ENCODE measurements at regions not wholly inside any gene's neighbourhood (a gene's known extent, or its start where the extent isn't known, plus 50 kb on each side); places are given as distances from the start of the nearest gene placed in this dataset.

- no peak overlapping the region for H3K27ac Mint-ChIP-seq
- H3K36me3 Mint-ChIP-seq (ENCODE audit: low read depth) = no peaks in the 10 kb centered on the region
- ATAC-seq = no peak
- peaks cover 7% of the 10 kb centered on the region for H3K9me3 Mint-ChIP-seq (ENCODE audit: insufficient read depth)
- POLR2A ChIA-PET = no interaction called here
- CTCF ChIA-PET = no interaction called here
- DNase-seq = no peak
- no peak overlapping the region for H3K4me3 Mint-ChIP-seq
- peaks cover 3% of the 10 kb centered on the region for H3K27me3 Mint-ChIP-seq (ENCODE audit: low read depth)
- H3K4me1 Mint-ChIP-seq (ENCODE audit: low read depth) = peaks cover 2% of the 10 kb centered on the region
Measured at GRCh38 chr9:79781263-79781662, 209.5 kb downstream of the TLE4 start.

- Mint-ChIP-seq H3K4me1 (ENCODE audit: low read depth) (peaks cover 2% of the 10 kb centered on the region), H3K36me3 (ENCODE audit: low read depth) (no peaks in the 10 kb centered on the region), H3K27me3 (ENCODE audit: low read depth) (peaks cover 3% of the 10 kb centered on the region), H3K9me3 (ENCODE audit: insufficient read depth) (peaks cover 7% of the 10 kb centered on the region), H3K27ac (no peak overlapping the region), H3K4me3 (no peak overlapping the region)
- DNase-seq (no peak), ATAC-seq (no peak)
- POLR2A ChIA-PET = no interaction called here
- CTCF ChIA-PET = no interaction called here
Measured at GRCh38 chr9:79780559-79780958, 208.8 kb downstream of the TLE4 start.

- Mint-ChIP-seq H3K4me1 (ENCODE audit: low read depth) (no peaks in the 10 kb centered on the region), H3K4me3 (no peak overlapping the region), H3K9me3 (ENCODE audit: insufficient read depth) (peaks cover 7% of the 10 kb centered on the region), H3K36me3 (ENCODE audit: low read depth) (no peaks in the 10 kb centered on the region), H3K27ac (no peak overlapping the region), H3K27me3 (ENCODE audit: low read depth) (peaks cover 3% of the 10 kb centered on the region)
- ChIA-PET CTCF (no interaction called here), POLR2A (no interaction called here)
- ATAC-seq = no peak
- DNase-seq = no peak
Measured at GRCh38 chr9:79779901-79780300, 208.1 kb downstream of the TLE4 start.

- DNase-seq = no peak
- ChIA-PET CTCF (no interaction called here), POLR2A (no interaction called here)
- Mint-ChIP-seq H3K9me3 (ENCODE audit: insufficient read depth) (peaks cover 7% of the 10 kb centered on the region), H3K4me1 (ENCODE audit: low read depth) (no peaks in the 10 kb centered on the region), H3K4me3 (no peak overlapping the region), H3K36me3 (ENCODE audit: low read depth) (no peaks in the 10 kb centered on the region), H3K27ac (no peak overlapping the region), H3K27me3 (ENCODE audit: low read depth) (peaks cover 4% of the 10 kb centered on the region)
- ATAC-seq = no peak
Measured at GRCh38 chr9:79778581-79778980, 206.8 kb downstream of the TLE4 start.

GRCh38 chr9:79776581-79776980 is 204.8 kb downstream of the TLE4 start:
- ATAC-seq = no peak
- ChIA-PET CTCF (no interaction called here), POLR2A (no interaction called here)
- DNase-seq = no peak
- Mint-ChIP-seq H3K27me3 (ENCODE audit: low read depth) (peaks cover 6% of the 10 kb centered on the region), H3K4me3 (no peak overlapping the region), H3K36me3 (ENCODE audit: low read depth) (no peaks in the 10 kb centered on the region), H3K4me1 (ENCODE audit: low read depth) (no peaks in the 10 kb centered on the region), H3K27ac (no peak overlapping the region), H3K9me3 (ENCODE audit: insufficient read depth) (peaks cover 3% of the 10 kb centered on the region)
